HEK293 (cell line): ENCODE measurements at regions not wholly inside any gene's neighbourhood (a gene's known extent, or its start where the extent isn't known, plus 50 kb on each side); places are given as distances from the start of the nearest gene placed in this dataset.

ENCODE experiments used
- CTCF ChIA-PET: fragments of 350-600 bp; formaldehyde crosslinking; extraction: SDS; loops from one replicate; lab custom pipeline; 2021; ENCODE audit warnings: antibody characterized with exemption; lab: Yijun Ruan, JAX
- POLR2A ChIA-PET: fragments of 300-600 bp; formaldehyde crosslinking; extraction: SDS; loops from one replicate; lab custom pipeline; 2020; ENCODE audit warnings: antibody characterized with exemption, inconsistent platforms; lab: Yijun Ruan, JAX
- H3K27ac ChIP-seq: fragments of 200-500 bp; sonication (Bioruptor generic); 2 replicates; pipeline ENCODE4 v1.5.1; 2014; ENCODE audit warnings: low read depth, low read length, control low read depth, inconsistent platforms; ENCODE audit errors: extremely low read depth
- H3K36me3 ChIP-seq, 2 experiments: fragments of 200-500 bp in 1 of 2; sonication (Bioruptor generic) in 1 of 2; 1 replicate in 1 of 2; 2 replicates in 1 of 2; pipeline ENCODE4 v1.5.1; 2014 to 2017; ENCODE audit warnings: inconsistent platforms in 2 of 2, low read length in 2 of 2; ENCODE audit not compliant: control insufficient read depth in 2 of 2, insufficient read depth in 1 of 2
- H3K4me1 ChIP-seq: fragments of 200-500 bp; sonication (Bioruptor generic); 2 replicates; pipeline ENCODE4 v1.5.1; 2014; ENCODE audit warnings: mild to moderate bottlenecking, low read length, inconsistent platforms; ENCODE audit not compliant: control insufficient read depth, insufficient read depth
- H3K4me3 ChIP-seq: 2 replicates; pipeline ENCODE4 v1.5.1; 2011; ENCODE audit warnings: low read depth, mild to moderate bottlenecking, control low read depth, low read length, moderate library complexity
- H3K9me3 ChIP-seq: fragments of 200-500 bp; sonication (Bioruptor generic); 2 replicates; pipeline ENCODE4 v1.5.1; 2014; ENCODE audit warnings: low read depth, low read length, inconsistent platforms; ENCODE audit not compliant: control insufficient read depth, insufficient read depth
- EGR2 ChIP-seq: fragments of 450-650 bp; formaldehyde crosslinking; IDR thresholded peaks from 2 replicates; pipeline ENCODE4 v1.5.1; 2016; ENCODE audit warnings: low read depth, missing biosample characterization, missing genetic modification characterization
- MZF1 ChIP-seq: fragments of 450-650 bp; formaldehyde crosslinking; IDR thresholded peaks from 2 replicates; pipeline ENCODE4 v1.5.1; 2017; ENCODE audit warnings: missing biosample characterization, missing genetic modification characterization, borderline replicate concordance
- SCRT1 ChIP-seq: fragments of 450-650 bp; formaldehyde crosslinking; IDR thresholded peaks from 2 replicates; pipeline ENCODE4 v1.5.1; 2016; ENCODE audit warnings: missing biosample characterization, missing genetic modification characterization, borderline replicate concordance
- SP7 ChIP-seq: fragments of 450-650 bp; formaldehyde crosslinking; IDR thresholded peaks from 2 replicates; pipeline ENCODE4 v1.5.1; 2016; ENCODE audit warnings: missing biosample characterization, missing genetic modification characterization
- YY1 ChIP-seq: fragments of 450-650 bp; formaldehyde crosslinking; IDR thresholded peaks from 2 replicates; pipeline ENCODE4 v1.5.1; 2018; ENCODE audit warnings: missing biosample characterization, missing genetic modification characterization
- YY2 ChIP-seq: fragments of 450-650 bp; formaldehyde crosslinking; IDR thresholded peaks from 2 replicates; pipeline ENCODE4 v1.5.1; 2016; ENCODE audit warnings: missing biosample characterization, missing genetic modification characterization
- ZBTB1 ChIP-seq: fragments of 450-650 bp; formaldehyde crosslinking; IDR thresholded peaks from 2 replicates; pipeline ENCODE4 v1.5.1; 2016; ENCODE audit warnings: missing biosample characterization, missing genetic modification characterization
- ZBTB6 ChIP-seq: fragments of 450-650 bp; formaldehyde crosslinking; IDR thresholded peaks from 2 replicates; pipeline ENCODE4 v1.5.1; 2017; ENCODE audit warnings: missing biosample characterization, missing genetic modification characterization
- ZEB2 ChIP-seq: fragments of 450-650 bp; formaldehyde crosslinking; IDR thresholded peaks from 2 replicates; pipeline ENCODE4 v1.5.1; 2016; ENCODE audit warnings: missing biosample characterization, missing genetic modification characterization
- ZNF366 ChIP-seq: fragments of 450-650 bp; formaldehyde crosslinking; conservative IDR thresholded peaks from 2 replicates; pipeline ENCODE4 v1.5.1; 2016; ENCODE audit warnings: missing biosample characterization, missing genetic modification characterization
- ZNF404 ChIP-seq: fragments of 450-650 bp; formaldehyde crosslinking; IDR thresholded peaks from 2 replicates; pipeline ENCODE4 v1.5.1; 2017; ENCODE audit warnings: missing biosample characterization, missing genetic modification characterization
- ZNF561 ChIP-seq: fragments of 450-650 bp; IDR thresholded peaks from 2 replicates; pipeline ENCODE4 v1.5.1; 2018; ENCODE audit warnings: missing biosample characterization, missing genetic modification characterization, borderline replicate concordance
- ZNF629 ChIP-seq: fragments of 450-650 bp; formaldehyde crosslinking; IDR thresholded peaks from 2 replicates; pipeline ENCODE4 v1.5.1; 2017; ENCODE audit warnings: missing biosample characterization, missing genetic modification characterization
- ZNF664 ChIP-seq: fragments of 450-650 bp; formaldehyde crosslinking; IDR thresholded peaks from 2 replicates; pipeline ENCODE4 v1.5.1; 2016; ENCODE audit warnings: missing biosample characterization, missing genetic modification characterization
- ZNF747 ChIP-seq: fragments of 450-650 bp; formaldehyde crosslinking; IDR thresholded peaks from 2 replicates; pipeline ENCODE4 v1.5.1; 2016; ENCODE audit warnings: missing biosample characterization, missing genetic modification characterization
- ZSCAN30 ChIP-seq: fragments of 450-650 bp; IDR thresholded peaks from 2 replicates; pipeline ENCODE4 v1.5.1; 2018; ENCODE audit warnings: missing biosample characterization, mild to moderate bottlenecking, missing genetic modification characterization, moderate library complexity
- ZSCAN5A ChIP-seq: fragments of 450-650 bp; formaldehyde crosslinking; IDR thresholded peaks from 2 replicates; pipeline ENCODE4 v1.5.1; 2016; ENCODE audit warnings: missing biosample characterization, missing genetic modification characterization
- TF ChIP-seq, protein P1 (sequence below): fragments of 450-650 bp; formaldehyde crosslinking; IDR thresholded peaks from 2 replicates; pipeline ENCODE4 v1.5.1; 2016; ENCODE audit warnings: missing biosample characterization, missing genetic modification characterization
- TF ChIP-seq, protein P2 (sequence below): sonication (generic); formaldehyde crosslinking; IDR thresholded peaks from 2 replicates; pipeline ENCODE4 v1.8.1; 2022; ENCODE audit warnings: mild to moderate bottlenecking, moderate library complexity, missing genetic modification reagents

GRCh38 chr11:116192509-116193210 is 580.1 kb downstream of the BUD13 start (continued):
- no peak for TF ChIP-seq ZNF629
- no peak for TF ChIP-seq ZNF404
- no peak for TF ChIP-seq ZNF747 (tag by site-specific recombination)
- TF ChIP-seq ZBTB6 (tag by site-specific recombination): no peak
- TF ChIP-seq YY2: no peak
- TF ChIP-seq SP7: no peak

DNA sequence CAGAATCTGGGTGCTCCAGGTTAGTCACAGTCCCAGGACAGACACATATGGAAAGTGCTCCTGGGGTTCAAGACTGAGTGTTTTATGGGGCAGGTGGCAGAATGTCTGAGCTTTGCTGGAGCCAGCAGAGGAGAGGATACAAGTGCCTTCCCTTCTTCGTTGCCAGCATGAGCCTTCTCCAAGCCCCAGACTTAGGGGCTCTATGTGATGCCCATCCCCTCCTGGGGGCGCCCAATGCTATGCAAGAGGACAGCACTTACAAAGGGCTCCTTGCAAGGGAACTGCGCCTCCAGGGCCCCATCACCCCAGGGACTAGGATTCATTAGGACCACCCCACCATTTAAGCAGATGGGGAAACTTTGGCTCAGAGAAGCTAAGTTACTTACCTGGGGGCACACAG is 581.9 kb downstream of the BUD13 start:
- Histone ChIP-seq H3K27ac (no peak overlapping the region), H3K36me3 (no peaks in the 10 kb centered on the region), H3K4me1 (no peaks in the 10 kb centered on the region), H3K9me3 (no peaks in the 10 kb centered on the region), H3K4me3 (no peak overlapping the region)
- TF ChIP-seq, protein P1, sequence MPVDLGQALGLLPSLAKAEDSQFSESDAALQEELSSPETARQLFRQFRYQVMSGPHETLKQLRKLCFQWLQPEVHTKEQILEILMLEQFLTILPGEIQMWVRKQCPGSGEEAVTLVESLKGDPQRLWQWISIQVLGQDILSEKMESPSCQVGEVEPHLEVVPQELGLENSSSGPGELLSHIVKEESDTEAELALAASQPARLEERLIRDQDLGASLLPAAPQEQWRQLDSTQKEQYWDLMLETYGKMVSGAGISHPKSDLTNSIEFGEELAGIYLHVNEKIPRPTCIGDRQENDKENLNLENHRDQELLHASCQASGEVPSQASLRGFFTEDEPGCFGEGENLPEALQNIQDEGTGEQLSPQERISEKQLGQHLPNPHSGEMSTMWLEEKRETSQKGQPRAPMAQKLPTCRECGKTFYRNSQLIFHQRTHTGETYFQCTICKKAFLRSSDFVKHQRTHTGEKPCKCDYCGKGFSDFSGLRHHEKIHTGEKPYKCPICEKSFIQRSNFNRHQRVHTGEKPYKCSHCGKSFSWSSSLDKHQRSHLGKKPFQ: no peak
- TF ChIP-seq ZSCAN5A (no peak), MZF1 (tag by site-specific recombination) (no peak), ZNF664 (tag by site-specific recombination) (no peak), ZBTB1 (tag by site-specific recombination) (no peak), ZNF366 (no peak), SCRT1 (no peak), ZSCAN30 (tag by site-specific recombination) (no peak)
- ChIA-PET POLR2A (no interaction called here), CTCF (interaction anchor here (1.8 kb wide), 1 partner anchor 26 kb away, joined by 5 read pairs; no protein-coding TSS in a partner anchor)

GRCh38 chr11:116189408-116190170 is 583.2 kb downstream of the BUD13 start:
- CTCF ChIA-PET: interaction anchor here (0.7 kb wide), 1 partner anchor 18 kb away, joined by 4 read pairs; no protein-coding TSS in a partner anchor
- Histone ChIP-seq H3K4me1 (no peaks in the 10 kb centered on the region), H3K36me3 (no peaks in the 10 kb centered on the region), H3K4me3 (no peak overlapping the region), H3K27ac (no peak overlapping the region), H3K9me3 (no peaks in the 10 kb centered on the region)
- POLR2A ChIA-PET: no interaction called here
- no peak for TF ChIP-seq ZEB2 (tag by site-specific recombination)
- no peak for TF ChIP-seq YY1 (tag by site-specific recombination)
- no peak for TF ChIP-seq ZNF561
- TF ChIP-seq, protein P2, sequence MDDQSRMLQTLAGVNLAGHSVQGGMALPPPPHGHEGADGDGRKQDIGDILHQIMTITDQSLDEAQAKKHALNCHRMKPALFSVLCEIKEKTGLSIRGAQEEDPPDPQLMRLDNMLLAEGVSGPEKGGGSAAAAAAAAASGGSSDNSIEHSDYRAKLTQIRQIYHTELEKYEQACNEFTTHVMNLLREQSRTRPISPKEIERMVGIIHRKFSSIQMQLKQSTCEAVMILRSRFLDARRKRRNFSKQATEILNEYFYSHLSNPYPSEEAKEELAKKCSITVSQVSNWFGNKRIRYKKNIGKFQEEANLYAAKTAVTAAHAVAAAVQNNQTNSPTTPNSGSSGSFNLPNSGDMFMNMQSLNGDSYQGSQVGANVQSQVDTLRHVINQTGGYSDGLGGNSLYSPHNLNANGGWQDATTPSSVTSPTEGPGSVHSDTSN (CRISPR knock-in tag): no peak
- TF ChIP-seq EGR2 (tag by site-specific recombination): peak; percentile 20; the same call in 1 of the 2 replicates
